Choroid plexus epithelial cell (primary cell): ENCODE measurements at regions not wholly inside any gene's neighbourhood (a gene's known extent, or its start where the extent isn't known, plus 50 kb on each side); places are given as distances from the start of the nearest gene placed in this dataset.

Experiments
- DNase-seq: peaks from one replicate; pipeline ENCODE4 v3.0.0-alpha.2; 2010; ENCODE audit warnings: low read depth
- H3K4me3 ChIP-seq: 2 replicates; pipeline ENCODE4 v1.5.1; 2011; ENCODE audit warnings: low read depth, mild to moderate bottlenecking, control low read depth, low read length, moderate library complexity
- CTCF ChIP-seq: conservative IDR thresholded peaks from 2 replicates; pipeline ENCODE4 v1.5.1; 2011; ENCODE audit warnings: low read depth, mild to moderate bottlenecking, control low read depth, inconsistent platforms, low read length, moderate library complexity

GRCh38 chr18:73973972-73974371 is 173.7 kb downstream of the FBXO15 start:
- H3K4me3 ChIP-seq, result no peak overlapping the region
- DNase-seq, result no peak
- no peak for TF ChIP-seq CTCF

DNA sequence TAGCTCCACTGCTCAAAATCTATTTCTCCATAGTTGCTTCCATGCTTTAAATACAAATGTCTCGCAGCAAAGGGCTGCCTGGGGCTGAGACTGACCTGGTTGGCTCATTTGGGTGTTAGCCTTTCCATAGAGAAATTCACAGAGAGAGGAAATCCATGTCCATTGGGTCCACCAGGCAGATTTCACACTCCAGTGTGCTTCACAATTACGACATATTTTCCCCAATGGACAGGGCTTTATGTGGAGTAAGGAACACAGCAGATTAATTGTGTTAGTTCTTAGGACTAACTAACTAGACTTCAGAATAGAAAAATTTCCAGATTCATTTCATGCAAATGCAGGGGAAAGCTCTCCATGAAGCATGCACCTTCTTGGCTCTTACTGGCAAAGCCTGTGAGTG is 180.7 kb downstream of the FBXO15 start:
- DNase-seq, result no peak
- no peak overlapping the region for H3K4me3 ChIP-seq
- TF ChIP-seq CTCF, result no peak

- DNase-seq, result peak; percentile 39
- TF ChIP-seq CTCF, result no peak
- no peak overlapping the region for H3K4me3 ChIP-seq
These were observed 185.4 kb downstream of the FBXO15 start for GRCh38 chr18:73962256-73962655.

- TF ChIP-seq CTCF, result no peak
- H3K4me3 ChIP-seq, result no peak overlapping the region
- DNase-seq, result no peak
These were observed 185.8 kb downstream of the FBXO15 start for GRCh38 chr18:73961804-73962203.

DNA sequence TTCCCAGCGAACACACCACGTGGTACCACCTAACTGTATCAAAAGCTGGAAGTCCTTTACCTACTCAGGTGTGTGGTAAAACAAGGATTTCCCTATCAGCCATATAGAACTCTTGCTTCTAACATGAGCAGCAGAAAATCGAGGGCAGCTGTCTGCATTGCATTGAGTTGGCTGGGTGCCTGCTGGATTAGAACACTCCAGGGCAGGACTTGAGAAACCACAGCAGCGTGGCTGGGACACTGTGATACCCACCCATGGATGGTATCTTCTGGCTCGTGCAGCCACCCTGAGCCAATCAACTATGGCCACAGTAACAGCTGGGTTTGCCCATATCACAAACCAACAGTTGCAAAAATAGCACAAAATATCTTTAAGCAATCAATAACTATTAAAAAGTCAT is 188.3 kb downstream of the FBXO15 start:
- H3K4me3 ChIP-seq, result no peak overlapping the region
- peak; percentile 62 for DNase-seq
- no peak for TF ChIP-seq CTCF

- no peak for DNase-seq
- H3K4me3 ChIP-seq, result no peak overlapping the region
- TF ChIP-seq CTCF, result no peak
These were observed 193.4 kb downstream of the FBXO15 start for GRCh38 chr18:73954268-73954667.

GRCh38 chr18:73952296-73952946 is 195.2 kb downstream of the FBXO15 start:
- no peak for DNase-seq
- TF ChIP-seq CTCF, result no peak
- no peak overlapping the region for H3K4me3 ChIP-seq
